ENCODE measurements at regions not wholly inside any gene's neighbourhood (a gene's known extent, or its start where the extent isn't known, plus 50 kb on each side); places are given as distances from the start of the nearest gene placed in this dataset.

GRCh38 chr11:116458546-116458945 is 314.2 kb downstream of the BUD13 start:
- no peak for TF ChIP-seq POLR2A (IDR thresholded peaks at IDR 0.05)
- TF ChIP-seq CTCF (IDR thresholded peaks at IDR 0.05): no peak
- no peak for TF ChIP-seq POLR2AphosphoS5 (IDR thresholded peaks at IDR 0.05)
- TF ChIP-seq EP300 (IDR thresholded peaks at IDR 0.05): no peak

Data from suprapubic skin (tissue), 4 donors.